ENCODE measurements at regions not wholly inside any gene's neighbourhood (a gene's known extent, or its start where the extent isn't known, plus 50 kb on each side); places are given as distances from the start of the nearest gene placed in this dataset.

GRCh38 chr6:133185731-133186130, 55.4 kb upstream of the EYA4 start:
- no peak overlapping the region for H3K9ac ChIP-seq (ENCODE audit: low read length)
- H2AFZ ChIP-seq (ENCODE audit: low read depth, low read length), result no peak overlapping the region
- H3K27me3 ChIP-seq (ENCODE audit: low read depth, low read length), result peaks cover 6% of the 10 kb centered on the region; the same call in 1 of the 2 replicates
- no peaks in the 10 kb centered on the region for H3K36me3 ChIP-seq (replicated peaks; ENCODE audit: low read depth, low read length)
- no peak overlapping the region for H3K4me2 ChIP-seq (ENCODE audit: low read length)
- H3K9me3 ChIP-seq (ENCODE audit: insufficient read depth, low read length), result no peaks in the 10 kb centered on the region
- no peak overlapping the region for H3K27ac ChIP-seq (ENCODE audit: low read length)
- no peaks in the 10 kb centered on the region for H3K79me2 ChIP-seq (ENCODE audit: low read length)
- H4K20me1 ChIP-seq (ENCODE audit: insufficient read depth, low read length), result no peaks in the 10 kb centered on the region
- no peak overlapping the region for H3K4me3 ChIP-seq (ENCODE audit: low read length)
- TF ChIP-seq EZH2phosphoT487 (IDR thresholded peaks at IDR 0.05; ENCODE audit: low read depth) (no peak), CTCF (IDR thresholded peaks at IDR 0.05; ENCODE audit: low read depth, low read length) (no peak)
- no peaks in the 10 kb centered on the region for H3K4me1 ChIP-seq (ENCODE audit: low read length)

- H4K20me1 ChIP-seq (ENCODE audit: insufficient read depth, low read length), result no peaks in the 10 kb centered on the region
- TF ChIP-seq CTCF (IDR thresholded peaks at IDR 0.05; ENCODE audit: low read depth, low read length) (no peak), EZH2phosphoT487 (IDR thresholded peaks at IDR 0.05; ENCODE audit: low read depth) (no peak)
- no peak overlapping the region for H3K4me2 ChIP-seq (ENCODE audit: low read length)
- peaks cover 6% of the 10 kb centered on the region; the same call in 1 of the 2 replicates for H3K27me3 ChIP-seq (ENCODE audit: low read depth, low read length)
- no peak overlapping the region for H3K4me3 ChIP-seq (ENCODE audit: low read length)
- no peak overlapping the region for H3K9ac ChIP-seq (ENCODE audit: low read length)
- H3K9me3 ChIP-seq (ENCODE audit: insufficient read depth, low read length), result no peaks in the 10 kb centered on the region
- H3K79me2 ChIP-seq (ENCODE audit: low read length), result no peaks in the 10 kb centered on the region
- H3K36me3 ChIP-seq (replicated peaks; ENCODE audit: low read depth, low read length), result no peaks in the 10 kb centered on the region
- H3K27ac ChIP-seq (ENCODE audit: low read length), result no peak overlapping the region
- no peak overlapping the region for H2AFZ ChIP-seq (ENCODE audit: low read depth, low read length)
- no peaks in the 10 kb centered on the region for H3K4me1 ChIP-seq (ENCODE audit: low read length)
Measured at GRCh38 chr6:133187114-133187513, 54.0 kb upstream of the EYA4 start.

- no peaks in the 10 kb centered on the region for H3K79me2 ChIP-seq (ENCODE audit: low read length)
- TF ChIP-seq CTCF (IDR thresholded peaks at IDR 0.05; ENCODE audit: low read depth, low read length) (no peak), EZH2phosphoT487 (IDR thresholded peaks at IDR 0.05; ENCODE audit: low read depth) (no peak)
- peaks cover 6% of the 10 kb centered on the region; the same call in 1 of the 2 replicates for H3K27me3 ChIP-seq (ENCODE audit: low read depth, low read length)
- no peak overlapping the region for H3K27ac ChIP-seq (ENCODE audit: low read length)
- no peak overlapping the region for H3K4me3 ChIP-seq (ENCODE audit: low read length)
- H2AFZ ChIP-seq (ENCODE audit: low read depth, low read length), result no peak overlapping the region
- no peak overlapping the region for H3K9ac ChIP-seq (ENCODE audit: low read length)
- no peaks in the 10 kb centered on the region for H3K9me3 ChIP-seq (ENCODE audit: insufficient read depth, low read length)
- H3K4me2 ChIP-seq (ENCODE audit: low read length), result no peak overlapping the region
- H4K20me1 ChIP-seq (ENCODE audit: insufficient read depth, low read length), result no peaks in the 10 kb centered on the region
- H3K4me1 ChIP-seq (ENCODE audit: low read length), result no peaks in the 10 kb centered on the region
- H3K36me3 ChIP-seq (replicated peaks; ENCODE audit: low read depth, low read length), result no peaks in the 10 kb centered on the region
Measured at GRCh38 chr6:133187657-133188453, 53.3 kb upstream of the EYA4 start.

GRCh38 chr6:133190912-133191311, 50.2 kb upstream of the EYA4 start:
- Histone ChIP-seq H3K9me3 (ENCODE audit: insufficient read depth, low read length) (no peaks in the 10 kb centered on the region), H3K4me2 (ENCODE audit: low read length) (no peak overlapping the region), H3K27ac (ENCODE audit: low read length) (no peak overlapping the region), H3K4me1 (ENCODE audit: low read length) (no peaks in the 10 kb centered on the region), H4K20me1 (ENCODE audit: insufficient read depth, low read length) (no peaks in the 10 kb centered on the region), H3K79me2 (ENCODE audit: low read length) (no peaks in the 10 kb centered on the region), H2AFZ (ENCODE audit: low read depth, low read length) (no peak overlapping the region), H3K9ac (ENCODE audit: low read length) (no peak overlapping the region), H3K27me3 (ENCODE audit: low read depth, low read length) (peaks cover 6% of the 10 kb centered on the region; the same call in 1 of the 2 replicates), H3K36me3 (replicated peaks; ENCODE audit: low read depth, low read length) (no peaks in the 10 kb centered on the region), H3K4me3 (ENCODE audit: low read length) (no peak overlapping the region)
- TF ChIP-seq CTCF (IDR thresholded peaks at IDR 0.05; ENCODE audit: low read depth, low read length), result no peak
- TF ChIP-seq EZH2phosphoT487 (IDR thresholded peaks at IDR 0.05; ENCODE audit: low read depth), result no peak
